Lower leg skin (tissue), 3 donors: ENCODE measurements at regions not wholly inside any gene's neighbourhood (a gene's known extent, or its start where the extent isn't known, plus 50 kb on each side); places are given as distances from the start of the nearest gene placed in this dataset.

ENCODE experiments used
- POLR2A ChIP-seq, 2 donors: fragments of 450-650 bp; IDR thresholded peaks; one replicate each; pipeline ENCODE4 v1.6.1; 2016 to 2017; ENCODE audit warnings: antibody characterized with exemption in 2 of 2, mild to moderate bottlenecking in 1 of 2, moderate library complexity in 1 of 2
- TF ChIP-seq, protein P1 (sequence below), 3 donors: fragments of 450-650 bp; IDR thresholded peaks; one replicate each; pipeline ENCODE4 v1.5.1; 2016; ENCODE audit warnings: antibody characterized with exemption in 3 of 3, mild to moderate bottlenecking in 3 of 3, moderate library complexity in 2 of 3

- TF ChIP-seq, protein P1, sequence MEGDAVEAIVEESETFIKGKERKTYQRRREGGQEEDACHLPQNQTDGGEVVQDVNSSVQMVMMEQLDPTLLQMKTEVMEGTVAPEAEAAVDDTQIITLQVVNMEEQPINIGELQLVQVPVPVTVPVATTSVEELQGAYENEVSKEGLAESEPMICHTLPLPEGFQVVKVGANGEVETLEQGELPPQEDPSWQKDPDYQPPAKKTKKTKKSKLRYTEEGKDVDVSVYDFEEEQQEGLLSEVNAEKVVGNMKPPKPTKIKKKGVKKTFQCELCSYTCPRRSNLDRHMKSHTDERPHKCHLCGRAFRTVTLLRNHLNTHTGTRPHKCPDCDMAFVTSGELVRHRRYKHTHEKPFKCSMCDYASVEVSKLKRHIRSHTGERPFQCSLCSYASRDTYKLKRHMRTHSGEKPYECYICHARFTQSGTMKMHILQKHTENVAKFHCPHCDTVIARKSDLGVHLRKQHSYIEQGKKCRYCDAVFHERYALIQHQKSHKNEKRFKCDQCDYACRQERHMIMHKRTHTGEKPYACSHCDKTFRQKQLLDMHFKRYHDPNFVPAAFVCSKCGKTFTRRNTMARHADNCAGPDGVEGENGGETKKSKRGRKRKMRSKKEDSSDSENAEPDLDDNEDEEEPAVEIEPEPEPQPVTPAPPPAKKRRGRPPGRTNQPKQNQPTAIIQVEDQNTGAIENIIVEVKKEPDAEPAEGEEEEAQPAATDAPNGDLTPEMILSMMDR (IDR thresholded peaks at IDR 0.05): no peak
- TF ChIP-seq POLR2A (IDR thresholded peaks at IDR 0.05): no peak
These were observed 216.2 kb downstream of the AUH start for GRCh38 chr9:91145496-91145895.
